ENCODE measurements at regions not wholly inside any gene's neighbourhood (a gene's known extent, or its start where the extent isn't known, plus 50 kb on each side); places are given as distances from the start of the nearest gene placed in this dataset.

GRCh38 chr13:90690458-90691080, 656.9 kb upstream of the MIR17HG start:
- Histone ChIP-seq H3K9me3 (ENCODE audit: control extremely low read depth in 1 of 5, control insufficient read depth in 4 of 5, insufficient read depth in 2 of 5, low read depth in 1 of 5, low read length in 4 of 5) (no peaks in the 10 kb centered on the region), H3K4me3 (ENCODE audit: control insufficient read depth in 1 of 7, extremely low read depth in 1 of 7, insufficient read depth in 4 of 7, low read depth in 2 of 7, low read length in 6 of 7) (no peak overlapping the region), H3K36me3 (ENCODE audit: control insufficient read depth in 4 of 4, insufficient read depth in 4 of 4, low read length in 3 of 4) (no peaks in the 10 kb centered on the region), H3K27me3 (replicated peaks in 2 of 5; ENCODE audit: control insufficient read depth in 4 of 5, insufficient read depth in 5 of 5, low read length in 4 of 5) (no peaks in the 10 kb centered on the region), H3K27ac (ENCODE audit: insufficient read depth in 1 of 2, low read depth in 1 of 2, low read length in 2 of 2, poor library complexity in 1 of 2, severe bottlenecking in 2 of 2) (no peak overlapping the region), H3K4me1 (ENCODE audit: control extremely low read depth in 1 of 4, control insufficient read depth in 4 of 4, insufficient read depth in 4 of 4, low read length in 3 of 4) (no peaks in the 10 kb centered on the region)
- DNase-seq, result no peak
- ChIA-PET POLR2A (no interaction called here), CTCF (interaction anchor here (1.3 kb wide), 1 partner anchor 8 kb away, joined by 4 read pairs; no protein-coding TSS in a partner anchor)
- WGBS (ENCODE audit: insufficient coverage), result 94% methylated on average over 2 of the region's 5 CpGs

DNA sequence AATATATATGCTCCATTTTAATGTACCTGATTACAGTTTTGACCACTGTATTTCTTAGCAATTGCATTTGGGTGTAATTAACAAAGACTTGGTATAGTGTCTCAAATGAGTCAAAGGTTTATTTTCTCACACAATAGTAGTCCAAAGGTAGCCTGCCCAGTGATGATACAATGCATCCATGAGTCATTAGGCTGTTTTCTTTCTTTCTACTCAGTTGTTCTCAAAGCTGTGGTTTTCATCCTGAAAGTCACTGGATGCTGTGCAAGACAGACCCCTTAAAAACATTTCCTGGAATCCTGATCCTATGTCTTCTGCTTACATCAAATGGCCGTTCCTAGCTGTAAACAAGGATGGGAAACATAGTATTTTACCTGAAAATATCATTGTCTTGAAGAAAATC, 651.2 kb upstream of the MIR17HG start:
- ChIA-PET CTCF (no interaction called here), POLR2A (no interaction called here)
- H3K36me3 ChIP-seq (ENCODE audit: control insufficient read depth in 4 of 4, insufficient read depth in 4 of 4, low read length in 3 of 4), result no peaks in the 10 kb centered on the region
- DNase-seq, result no peak
- H3K27ac ChIP-seq (ENCODE audit: insufficient read depth in 1 of 2, low read depth in 1 of 2, low read length in 2 of 2, poor library complexity in 1 of 2, severe bottlenecking in 2 of 2), result no peak overlapping the region
- no CpG with 5 or more reads among the region's 1 CpG for WGBS (ENCODE audit: insufficient coverage)
- H3K9me3 ChIP-seq (ENCODE audit: control extremely low read depth in 1 of 5, control insufficient read depth in 4 of 5, insufficient read depth in 2 of 5, low read depth in 1 of 5, low read length in 4 of 5), result peaks cover 0 to 2% (median 0%) of the 10 kb centered on the region in 5 experiments
- H3K4me1 ChIP-seq (ENCODE audit: control extremely low read depth in 1 of 4, control insufficient read depth in 4 of 4, insufficient read depth in 4 of 4, low read length in 3 of 4), result no peaks in the 10 kb centered on the region
- no peak overlapping the region for H3K4me3 ChIP-seq (ENCODE audit: control insufficient read depth in 1 of 7, extremely low read depth in 1 of 7, insufficient read depth in 4 of 7, low read depth in 2 of 7, low read length in 6 of 7)
- no peaks in the 10 kb centered on the region for H3K27me3 ChIP-seq (replicated peaks in 2 of 5; ENCODE audit: control insufficient read depth in 4 of 5, insufficient read depth in 5 of 5, low read length in 4 of 5)

GRCh38 chr13:90696656-90697055, 650.8 kb upstream of the MIR17HG start:
- DNase-seq, result no peak
- ChIA-PET POLR2A (no interaction called here), CTCF (no interaction called here)
- no peak overlapping the region for H3K27ac ChIP-seq (ENCODE audit: insufficient read depth in 1 of 2, low read depth in 1 of 2, low read length in 2 of 2, poor library complexity in 1 of 2, severe bottlenecking in 2 of 2)
- H3K4me3 ChIP-seq (ENCODE audit: control insufficient read depth in 1 of 7, extremely low read depth in 1 of 7, insufficient read depth in 4 of 7, low read depth in 2 of 7, low read length in 6 of 7), result no peak overlapping the region
- H3K4me1 ChIP-seq (ENCODE audit: control extremely low read depth in 1 of 4, control insufficient read depth in 4 of 4, insufficient read depth in 4 of 4, low read length in 3 of 4), result no peaks in the 10 kb centered on the region
- no peaks in the 10 kb centered on the region for H3K36me3 ChIP-seq (ENCODE audit: control insufficient read depth in 4 of 4, insufficient read depth in 4 of 4, low read length in 3 of 4)
- whole genome bisulfite sequencing (ENCODE audit: insufficient coverage), result 100% methylated on average over 1 of the region's 5 CpGs
- H3K9me3 ChIP-seq (ENCODE audit: control extremely low read depth in 1 of 5, control insufficient read depth in 4 of 5, insufficient read depth in 2 of 5, low read depth in 1 of 5, low read length in 4 of 5), result peaks cover 0 to 2% (median 0%) of the 10 kb centered on the region in 5 experiments
- H3K27me3 ChIP-seq (replicated peaks in 2 of 5; ENCODE audit: control insufficient read depth in 4 of 5, insufficient read depth in 5 of 5, low read length in 4 of 5), result no peaks in the 10 kb centered on the region

- WGBS (ENCODE audit: insufficient coverage), result no CpG with 5 or more reads among the region's 1 CpG
- POLR2A ChIA-PET, result no interaction called here
Measured at GRCh38 chr13:90700340-90700739, 647.1 kb upstream of the MIR17HG start.

GRCh38 chr13:90701264-90701663, 646.2 kb upstream of the MIR17HG start:
- Histone ChIP-seq H3K4me3 (ENCODE audit: control insufficient read depth in 1 of 7, extremely low read depth in 1 of 7, insufficient read depth in 4 of 7, low read depth in 2 of 7, low read length in 6 of 7) (no peak overlapping the region), H3K4me1 (ENCODE audit: control extremely low read depth in 1 of 4, control insufficient read depth in 4 of 4, insufficient read depth in 4 of 4, low read length in 3 of 4) (no peaks in the 10 kb centered on the region), H3K9me3 (ENCODE audit: control extremely low read depth in 1 of 5, control insufficient read depth in 4 of 5, insufficient read depth in 2 of 5, low read depth in 1 of 5, low read length in 4 of 5) (peaks cover 0 to 2% (median 0%) of the 10 kb centered on the region in 5 experiments), H3K27ac (ENCODE audit: insufficient read depth in 1 of 2, low read depth in 1 of 2, low read length in 2 of 2, poor library complexity in 1 of 2, severe bottlenecking in 2 of 2) (no peak overlapping the region), H3K36me3 (ENCODE audit: control insufficient read depth in 4 of 4, insufficient read depth in 4 of 4, low read length in 3 of 4) (no peaks in the 10 kb centered on the region), H3K27me3 (replicated peaks in 2 of 5; ENCODE audit: control insufficient read depth in 4 of 5, insufficient read depth in 5 of 5, low read length in 4 of 5) (no peaks in the 10 kb centered on the region)
- ChIA-PET CTCF (no interaction called here), POLR2A (no interaction called here)
- DNase-seq, result no peak
- 100% methylated on average over 1 of the region's 2 CpGs for WGBS (ENCODE audit: insufficient coverage)

More at GRCh38 chr13:90700340-90700739, 647.1 kb upstream of the MIR17HG start:
- CTCF ChIA-PET, result no interaction called here
- no peaks in the 10 kb centered on the region for H3K27me3 ChIP-seq (replicated peaks in 2 of 5; ENCODE audit: control insufficient read depth in 4 of 5, insufficient read depth in 5 of 5, low read length in 4 of 5)
- no peak for DNase-seq
- no peak overlapping the region for H3K4me3 ChIP-seq (ENCODE audit: control insufficient read depth in 1 of 7, extremely low read depth in 1 of 7, insufficient read depth in 4 of 7, low read depth in 2 of 7, low read length in 6 of 7)
- no peak overlapping the region for H3K27ac ChIP-seq (ENCODE audit: insufficient read depth in 1 of 2, low read depth in 1 of 2, low read length in 2 of 2, poor library complexity in 1 of 2, severe bottlenecking in 2 of 2)
- H3K4me1 ChIP-seq (ENCODE audit: control extremely low read depth in 1 of 4, control insufficient read depth in 4 of 4, insufficient read depth in 4 of 4, low read length in 3 of 4), result no peaks in the 10 kb centered on the region
- H3K9me3 ChIP-seq (ENCODE audit: control extremely low read depth in 1 of 5, control insufficient read depth in 4 of 5, insufficient read depth in 2 of 5, low read depth in 1 of 5, low read length in 4 of 5), result peaks cover 0 to 2% (median 0%) of the 10 kb centered on the region in 5 experiments
- no peaks in the 10 kb centered on the region for H3K36me3 ChIP-seq (ENCODE audit: control insufficient read depth in 4 of 4, insufficient read depth in 4 of 4, low read length in 3 of 4)

GRCh38 chr13:90702050-90702449, 645.4 kb upstream of the MIR17HG start:
- WGBS (ENCODE audit: insufficient coverage), result 97% methylated on average over 5 of the region's 5 CpGs
- ChIA-PET POLR2A (no interaction called here), CTCF (no interaction called here)
- no peak overlapping the region for H3K27ac ChIP-seq (ENCODE audit: insufficient read depth in 1 of 2, low read depth in 1 of 2, low read length in 2 of 2, poor library complexity in 1 of 2, severe bottlenecking in 2 of 2)
- H3K4me3 ChIP-seq (ENCODE audit: control insufficient read depth in 1 of 7, extremely low read depth in 1 of 7, insufficient read depth in 4 of 7, low read depth in 2 of 7, low read length in 6 of 7), result no peak overlapping the region
- H3K36me3 ChIP-seq (ENCODE audit: control insufficient read depth in 4 of 4, insufficient read depth in 4 of 4, low read length in 3 of 4), result no peaks in the 10 kb centered on the region
- no peaks in the 10 kb centered on the region for H3K4me1 ChIP-seq (ENCODE audit: control extremely low read depth in 1 of 4, control insufficient read depth in 4 of 4, insufficient read depth in 4 of 4, low read length in 3 of 4)
- peaks cover 0 to 2% (median 0%) of the 10 kb centered on the region in 5 experiments for H3K9me3 ChIP-seq (ENCODE audit: control extremely low read depth in 1 of 5, control insufficient read depth in 4 of 5, insufficient read depth in 2 of 5, low read depth in 1 of 5, low read length in 4 of 5)
- H3K27me3 ChIP-seq (replicated peaks in 2 of 5; ENCODE audit: control insufficient read depth in 4 of 5, insufficient read depth in 5 of 5, low read length in 4 of 5), result no peaks in the 10 kb centered on the region
- DNase-seq, result no peak

GRCh38 chr13:90706631-90707030, 640.9 kb upstream of the MIR17HG start:
- no CpG with 5 or more reads among the region's 4 CpGs for WGBS (ENCODE audit: insufficient coverage)
- ChIA-PET POLR2A (no interaction called here), CTCF (no interaction called here)
- Histone ChIP-seq H3K4me1 (ENCODE audit: control extremely low read depth in 1 of 4, control insufficient read depth in 4 of 4, insufficient read depth in 4 of 4, low read length in 3 of 4) (no peaks in the 10 kb centered on the region), H3K27me3 (replicated peaks in 2 of 5; ENCODE audit: control insufficient read depth in 4 of 5, insufficient read depth in 5 of 5, low read length in 4 of 5) (no peaks in the 10 kb centered on the region), H3K9me3 (ENCODE audit: control extremely low read depth in 1 of 5, control insufficient read depth in 4 of 5, insufficient read depth in 2 of 5, low read depth in 1 of 5, low read length in 4 of 5) (peaks cover 0 to 2% (median 0%) of the 10 kb centered on the region in 5 experiments), H3K4me3 (ENCODE audit: control insufficient read depth in 1 of 7, extremely low read depth in 1 of 7, insufficient read depth in 4 of 7, low read depth in 2 of 7, low read length in 6 of 7) (no peak overlapping the region), H3K27ac (ENCODE audit: insufficient read depth in 1 of 2, low read depth in 1 of 2, low read length in 2 of 2, poor library complexity in 1 of 2, severe bottlenecking in 2 of 2) (no peak overlapping the region), H3K36me3 (ENCODE audit: control insufficient read depth in 4 of 4, insufficient read depth in 4 of 4, low read length in 3 of 4) (no peaks in the 10 kb centered on the region)
- no peak for DNase-seq
